ENCODE measurements at regions not wholly inside any gene's neighbourhood (a gene's known extent, or its start where the extent isn't known, plus 50 kb on each side); places are given as distances from the start of the nearest gene placed in this dataset.
A peak's percentile ranks its signal among the peaks of the same experiment; 100 is the strongest.

GRCh38 chr1:239803781-239804180 lies 287.9 kb upstream of the FMN2 start:
- no peak for DNase-seq

GRCh38 chr1:239804266-239804665 lies 287.4 kb upstream of the FMN2 start:
- DNase-seq: no peak

- DNase-seq: no peak
These were observed 286.6 kb upstream of the FMN2 start for GRCh38 chr1:239805042-239805441.

GRCh38 chr1:239805851-239806772 lies 285.6 kb upstream of the FMN2 start:
- DNase-seq: no peak

GRCh38 chr1:239806897-239807296 lies 284.8 kb upstream of the FMN2 start:
- no peak for DNase-seq

GRCh38 chr1:239807361-239807760 lies 284.3 kb upstream of the FMN2 start:
- no peak for DNase-seq

- peak; percentile 84 for DNase-seq
These were observed 281.6 kb upstream of the FMN2 start for GRCh38 chr1:239810061-239810481.

GRCh38 chr1:239811211-239811885 lies 280.3 kb upstream of the FMN2 start:
- peak; percentile 16 for DNase-seq

- no peak for DNase-seq
These were observed 279.1 kb upstream of the FMN2 start for GRCh38 chr1:239812580-239812979.

- DNase-seq: peak; percentile 90
These were observed 277.3 kb upstream of the FMN2 start for GRCh38 chr1:239814306-239814881.

GRCh38 chr1:239815074-239815473 lies 276.6 kb upstream of the FMN2 start:
- DNase-seq: no peak

GRCh38 chr1:239816081-239816782 lies 275.5 kb upstream of the FMN2 start:
- DNase-seq: peak; percentile 80

- DNase-seq: peak; percentile 12
These were observed 274.4 kb upstream of the FMN2 start for GRCh38 chr1:239817276-239817675.

- DNase-seq: no peak
These were observed 273.9 kb upstream of the FMN2 start for GRCh38 chr1:239817801-239818200.

- DNase-seq: no peak
These were observed 272.6 kb upstream of the FMN2 start for GRCh38 chr1:239819096-239819495.

- DNase-seq: no peak
These were observed 271.9 kb upstream of the FMN2 start for GRCh38 chr1:239819756-239820250.

- DNase-seq: no peak
These were observed 267.8 kb upstream of the FMN2 start for GRCh38 chr1:239823852-239824251.

GRCh38 chr1:239826211-239826610 lies 265.5 kb upstream of the FMN2 start:
- no peak for DNase-seq

- DNase-seq: no peak
These were observed 264.9 kb upstream of the FMN2 start for GRCh38 chr1:239826736-239827135.

GRCh38 chr1:239829535-239829934 lies 262.1 kb upstream of the FMN2 start:
- no peak for DNase-seq

- no peak for DNase-seq
These were observed 259.9 kb upstream of the FMN2 start for GRCh38 chr1:239831577-239832355.

GRCh38 chr1:239833723-239834122 lies 258.0 kb upstream of the FMN2 start:
- no peak for DNase-seq
